GM12874 (cell line): ENCODE measurements at regions not wholly inside any gene's neighbourhood (a gene's known extent, or its start where the extent isn't known, plus 50 kb on each side); places are given as distances from the start of the nearest gene placed in this dataset.

Source experiments
- CTCF ChIP-seq: IDR thresholded peaks from 2 replicates; pipeline ENCODE4 v1.5.1; 2011; ENCODE audit warnings: low read depth, mild to moderate bottlenecking, control low read depth, low read length, moderate library complexity; ENCODE audit not compliant: insufficient read depth

GRCh38 chr10:11691319-11691755, 50.8 kb upstream of the ECHDC3 start:
- no peak for TF ChIP-seq CTCF

DNA sequence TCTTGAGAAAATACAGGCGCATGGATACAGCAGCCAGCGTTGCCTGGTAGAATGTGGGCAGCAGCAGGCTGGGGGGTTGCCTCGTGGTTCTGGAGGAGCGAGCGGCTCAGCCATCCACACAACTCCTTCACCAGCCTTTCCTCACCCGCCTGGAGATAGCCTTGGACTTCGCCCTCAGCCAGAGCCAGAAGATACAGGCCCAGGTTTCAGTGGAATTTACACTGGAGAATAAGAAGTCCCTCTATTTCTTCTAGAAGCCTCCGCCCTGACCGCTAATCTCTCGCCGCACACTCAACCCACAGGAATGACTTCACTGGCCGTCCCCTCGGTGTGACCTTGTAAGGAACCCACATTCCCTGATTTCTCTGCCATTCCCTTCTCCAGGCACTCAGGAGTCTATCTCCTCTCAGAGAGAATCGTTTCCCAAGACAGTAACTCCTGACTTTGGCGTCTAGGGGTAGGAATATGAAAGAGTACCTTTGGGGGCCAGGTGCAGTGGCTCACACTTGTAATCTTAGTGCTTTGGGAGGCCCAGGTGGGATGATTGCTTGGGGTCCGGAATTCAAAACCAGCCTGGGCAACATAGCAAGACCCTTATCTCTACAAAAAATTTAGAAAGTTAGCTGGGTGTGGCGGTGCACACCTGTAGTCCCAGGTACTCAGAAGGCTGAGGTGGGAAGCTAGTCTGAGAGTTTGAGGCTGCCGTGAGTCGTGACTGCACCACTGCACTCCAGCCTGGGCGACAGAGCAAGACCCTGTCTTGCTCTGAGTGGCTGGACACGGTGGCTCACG, 52.0 kb upstream of the ECHDC3 start:
- TF ChIP-seq CTCF: no peak

- no peak for TF ChIP-seq CTCF
These were observed 54.3 kb upstream of the ECHDC3 start for GRCh38 chr10:11687779-11688447.

GRCh38 chr10:11687357-11687771, 54.8 kb upstream of the ECHDC3 start:
- no peak for TF ChIP-seq CTCF

- no peak for TF ChIP-seq CTCF
These were observed 56.4 kb upstream of the ECHDC3 start for GRCh38 chr10:11685787-11686218.

- no peak for TF ChIP-seq CTCF
These were observed 57.2 kb upstream of the ECHDC3 start for GRCh38 chr10:11684717-11685645.
